H9 (cell line): ENCODE measurements at regions not wholly inside any gene's neighbourhood (a gene's known extent, or its start where the extent isn't known, plus 50 kb on each side); places are given as distances from the start of the nearest gene placed in this dataset.

ENCODE experiments used
- DNase-seq: peaks from one replicate; pipeline ENCODE4 v3.0.0-alpha.2; 2017
- H2AFZ ChIP-seq: one replicate; pipeline ENCODE4 v1.6.1; 2013; ENCODE audit warnings: mild to moderate bottlenecking, low read length, control low read depth, moderate library complexity
- H2AK5ac ChIP-seq: 2 replicates; pipeline ENCODE4 v1.6.1; 2013; ENCODE audit warnings: low read length, control low read depth, mixed read lengths; ENCODE audit not compliant: insufficient read length
- H2BK120ac ChIP-seq: one replicate; pipeline ENCODE4 v1.6.1; 2013; ENCODE audit warnings: low read depth, mild to moderate bottlenecking, low read length, control low read depth, inconsistent platforms; ENCODE audit not compliant: poor library complexity, severe bottlenecking
- H2BK12ac ChIP-seq: 2 replicates; pipeline ENCODE4 v1.6.1; 2013; ENCODE audit warnings: low read length, control low read depth, mixed read lengths, low read depth; ENCODE audit not compliant: insufficient read length
- H2BK15ac ChIP-seq: 2 replicates; pipeline ENCODE4 v1.6.1; 2013; ENCODE audit warnings: low read depth, low read length, control low read depth
- H2BK20ac ChIP-seq: one replicate; pipeline ENCODE4 v1.6.1; 2013; ENCODE audit warnings: low read depth, mild to moderate bottlenecking, low read length, control low read depth, inconsistent platforms; ENCODE audit not compliant: poor library complexity, severe bottlenecking
- H2BK5ac ChIP-seq: 2 replicates; pipeline ENCODE4 v1.6.1; 2013; ENCODE audit warnings: low read length, control low read depth, mixed read lengths; ENCODE audit not compliant: insufficient read length
- H3K14ac ChIP-seq: 2 replicates; pipeline ENCODE4 v1.6.1; 2013; ENCODE audit warnings: low read length, control low read depth; ENCODE audit not compliant: insufficient read depth
- H3K18ac ChIP-seq: 2 replicates; pipeline ENCODE4 v1.6.1; 2013; ENCODE audit warnings: low read depth, mild to moderate bottlenecking, mixed read lengths, low read length, control low read depth; ENCODE audit not compliant: insufficient read length
- H3K23ac ChIP-seq: 2 replicates; pipeline ENCODE4 v1.6.1; 2013; ENCODE audit warnings: low read length, control low read depth, mixed read lengths, low read depth; ENCODE audit not compliant: insufficient read length
- H3K23me2 ChIP-seq: 2 replicates; pipeline ENCODE4 v1.6.1; 2013; ENCODE audit warnings: low read depth, mild to moderate bottlenecking, mixed read lengths, low read length, control low read depth; ENCODE audit not compliant: insufficient read length, poor library complexity, severe bottlenecking
- H3K27ac ChIP-seq: 2 replicates; pipeline ENCODE4 v1.5.1; 2013; ENCODE audit warnings: low read length, control low read depth, mixed read lengths, low read depth; ENCODE audit not compliant: insufficient read length
- H3K27me3 ChIP-seq: 2 replicates; pipeline ENCODE4 v1.6.1; 2013; ENCODE audit warnings: low read length, control low read depth, inconsistent platforms; ENCODE audit not compliant: insufficient read depth
- H3K4ac ChIP-seq: 2 replicates; pipeline ENCODE4 v1.6.1; 2013; ENCODE audit warnings: low read depth, mild to moderate bottlenecking, control low read depth, inconsistent platforms, low read length, moderate library complexity
- H3K4me1 ChIP-seq: 2 replicates; pipeline ENCODE4 v1.6.1; 2013; ENCODE audit warnings: low read length, control low read depth, inconsistent platforms; ENCODE audit not compliant: insufficient read depth
- H3K4me2 ChIP-seq: 2 replicates; pipeline ENCODE4 v1.6.1; 2013; ENCODE audit warnings: low read length, control low read depth, mixed read lengths; ENCODE audit not compliant: insufficient read length, insufficient read depth
- H3K56ac ChIP-seq: 2 replicates; pipeline ENCODE4 v1.6.1; 2013; ENCODE audit warnings: low read depth, mild to moderate bottlenecking, mixed read lengths, low read length, control low read depth; ENCODE audit not compliant: insufficient read length
- H3K79me1 ChIP-seq: 2 replicates; pipeline ENCODE4 v1.6.1; 2013; ENCODE audit warnings: low read depth, mild to moderate bottlenecking, moderate library complexity, low read length, control low read depth, inconsistent platforms; ENCODE audit not compliant: insufficient read depth, poor library complexity, severe bottlenecking
- H3K79me2 ChIP-seq: 2 replicates; pipeline ENCODE4 v1.6.1; 2013; ENCODE audit warnings: low read length, control low read depth, inconsistent platforms; ENCODE audit not compliant: insufficient read depth
- H3K9ac ChIP-seq: 2 replicates; pipeline ENCODE4 v1.6.1; 2013; ENCODE audit warnings: low read length, control low read depth, mixed read lengths; ENCODE audit not compliant: insufficient read length; ENCODE audit errors: extremely low read depth
- H3K9me3 ChIP-seq: one replicate; pipeline ENCODE4 v1.6.1; 2013; ENCODE audit warnings: low read depth, low read length, inconsistent platforms; ENCODE audit not compliant: control insufficient read depth
- H3T11ph ChIP-seq: one replicate; pipeline ENCODE4 v1.6.1; 2013; ENCODE audit warnings: mild to moderate bottlenecking, low read length, control low read depth, inconsistent platforms
- H4K20me1 ChIP-seq: one replicate; pipeline ENCODE4 v1.6.1; 2013; ENCODE audit not compliant: control insufficient read depth, insufficient read length, insufficient read depth
- H4K5ac ChIP-seq: 2 replicates; pipeline ENCODE4 v1.6.1; 2013; ENCODE audit warnings: low read depth, mild to moderate bottlenecking, mixed read lengths, low read length, control low read depth; ENCODE audit not compliant: insufficient read length
- H4K8ac ChIP-seq: replicated peaks from 2 replicates; pipeline ENCODE4 v1.6.1; 2013; ENCODE audit warnings: low read length, control low read depth, mixed read lengths, low read depth; ENCODE audit not compliant: insufficient read length
- H4K91ac ChIP-seq: 2 replicates; pipeline ENCODE4 v1.6.1; 2013; ENCODE audit warnings: low read depth, mild to moderate bottlenecking, moderate library complexity, mixed read lengths, low read length, control low read depth; ENCODE audit not compliant: insufficient read length
- H3K27ac Mint-ChIP-seq, 3 experiments: 2 replicates in 2 of 3; 3 replicates in 1 of 3; pipeline ENCODE4 v1.8.0; 2020 to 2021; ENCODE audit warnings: mixed read lengths in 3 of 3, mild to moderate bottlenecking in 1 of 3, moderate library complexity in 1 of 3
- H3K27me3 Mint-ChIP-seq: 2 replicates; pipeline ENCODE4 v1.8.0; 2021; ENCODE audit warnings: low read depth, mild to moderate bottlenecking, moderate library complexity, mixed read lengths
- H3K36me3 Mint-ChIP-seq, 3 experiments: 2 replicates in 2 of 3; 3 replicates in 1 of 3; pipeline ENCODE4 v1.8.0; 2020 to 2021; ENCODE audit warnings: low read depth in 3 of 3, mixed read lengths in 3 of 3; ENCODE audit not compliant: insufficient read depth in 1 of 3
- H3K4me1 Mint-ChIP-seq, 2 experiments: 2 replicates each; pipeline ENCODE4 v1.8.0; 2020; ENCODE audit warnings: mixed read lengths in 2 of 2
- H3K4me3 Mint-ChIP-seq, 2 experiments: 2 replicates in 1 of 2; 3 replicates in 1 of 2; pipeline ENCODE4 v1.8.0; 2020 to 2021; ENCODE audit warnings: mild to moderate bottlenecking in 2 of 2, mixed read lengths in 2 of 2, moderate library complexity in 1 of 2
- H3K9me3 Mint-ChIP-seq, 2 experiments: 2 replicates in 1 of 2; 3 replicates in 1 of 2; pipeline ENCODE4 v1.8.0; 2020; ENCODE audit warnings: mild to moderate bottlenecking in 2 of 2, mixed read lengths in 2 of 2, moderate library complexity in 1 of 2
- CTCF ChIP-seq: fragments of 200-600 bp; sonication (generic); conservative IDR thresholded peaks from 3 replicates; pipeline ENCODE4 v1.8.0; 2021; ENCODE audit warnings: antibody characterized with exemption, mild to moderate bottlenecking

GRCh38 chr12:88650715-88651114 lies 70.4 kb upstream of the KITLG start:
- Mint-ChIP-seq H3K27me3 (no peaks in the 10 kb centered on the region), H3K4me3 (no peak overlapping the region), H3K36me3 (no peaks in the 10 kb centered on the region), H3K4me1 (peaks cover 0 to 6% of the 10 kb centered on the region in 2 experiments; a peak in 2 of 4 replicates), H3K27ac (no peak overlapping the region), H3K9me3 (peaks cover 2 to 4% of the 10 kb centered on the region in 2 experiments; a peak in 3 of 5 replicates)
- H2BK20ac ChIP-seq, result no peak overlapping the region
- no peak overlapping the region for H3T11ph ChIP-seq
- H3K27me3 ChIP-seq, result no peaks in the 10 kb centered on the region
- H3K4me1 ChIP-seq, result no peaks in the 10 kb centered on the region
- no peak overlapping the region for H4K91ac ChIP-seq
- no peak overlapping the region for H2BK120ac ChIP-seq
- H3K9me3 ChIP-seq, result no peaks in the 10 kb centered on the region
- H2BK15ac ChIP-seq, result no peak overlapping the region
- H2AFZ ChIP-seq, result no peak overlapping the region
- H3K27ac ChIP-seq, result no peak overlapping the region
- no peak for DNase-seq
- H3K9ac ChIP-seq, result no peak overlapping the region
- H2BK12ac ChIP-seq, result no peak overlapping the region
- no peak overlapping the region for H4K8ac ChIP-seq
- no peaks in the 10 kb centered on the region for H4K20me1 ChIP-seq
- H2AK5ac ChIP-seq, result no peak overlapping the region
- no peak overlapping the region for H4K5ac ChIP-seq
- no peaks in the 10 kb centered on the region for H3K23me2 ChIP-seq
- H3K79me2 ChIP-seq, result no peaks in the 10 kb centered on the region
- no peak for TF ChIP-seq CTCF
- H3K4ac ChIP-seq, result no peak overlapping the region
- H3K56ac ChIP-seq, result no peak overlapping the region
- no peak overlapping the region for H3K18ac ChIP-seq
- H3K14ac ChIP-seq, result no peak overlapping the region
- H3K23ac ChIP-seq, result no peak overlapping the region
- H3K4me2 ChIP-seq, result no peak overlapping the region
- H3K79me1 ChIP-seq, result no peaks in the 10 kb centered on the region
- no peak overlapping the region for H2BK5ac ChIP-seq
